HEK293T (cell line): ENCODE measurements at regions not wholly inside any gene's neighbourhood (a gene's known extent, or its start where the extent isn't known, plus 50 kb on each side); places are given as distances from the start of the nearest gene placed in this dataset.

Experiments used
- BHLHE40 ChIP-seq: fragments of 450-650 bp; IDR thresholded peaks from 2 replicates; pipeline ENCODE4 v1.6.1; 2016; ENCODE audit warnings: mild to moderate bottlenecking, moderate library complexity, borderline replicate concordance
- ELF4 ChIP-seq: fragments of 450-650 bp; IDR thresholded peaks from 2 replicates; pipeline ENCODE4 v1.6.1; 2017; ENCODE audit warnings: antibody characterized with exemption
- FOXK2 ChIP-seq: fragments of 450-650 bp; IDR thresholded peaks from 2 replicates; pipeline ENCODE4 v1.6.1; 2016; ENCODE audit warnings: mild to moderate bottlenecking
- FOXM1 ChIP-seq: fragments of 450-650 bp; IDR thresholded peaks from 2 replicates; pipeline ENCODE4 v1.6.1; 2017; ENCODE audit warnings: mild to moderate bottlenecking, borderline replicate concordance
- HDGF ChIP-seq: fragments of 450-650 bp; IDR thresholded peaks from 2 replicates; pipeline ENCODE4 v1.6.1; 2017; ENCODE audit warnings: antibody characterized with exemption, borderline replicate concordance
- L3MBTL2 ChIP-seq: fragments of 450-650 bp; conservative IDR thresholded peaks from 2 replicates; pipeline ENCODE4 v1.6.1; 2016; ENCODE audit warnings: mild to moderate bottlenecking
- LEF1 ChIP-seq: fragments of 450-650 bp; IDR thresholded peaks from 2 replicates; pipeline ENCODE4 v1.6.1; 2017; ENCODE audit warnings: mild to moderate bottlenecking, borderline replicate concordance
- PKNOX1 ChIP-seq: fragments of 450-650 bp; IDR thresholded peaks from 2 replicates; pipeline ENCODE4 v1.6.1; 2016
- SP1 ChIP-seq: fragments of 450-650 bp; IDR thresholded peaks from 2 replicates; pipeline ENCODE4 v1.6.1; 2017
- SUZ12 ChIP-seq: fragments of 450-650 bp; IDR thresholded peaks from 2 replicates; pipeline ENCODE4 v1.6.1; 2016; ENCODE audit warnings: mild to moderate bottlenecking
- TARDBP ChIP-seq: fragments of 450-650 bp; IDR thresholded peaks from 2 replicates; pipeline ENCODE4 v1.6.1; 2016

GRCh38 chr14:96945721-96946120 is 148.5 kb downstream of the VRK1 start:
- TF ChIP-seq FOXM1 (no peak), LEF1 (no peak), FOXK2 (no peak), SUZ12 (no peak), TARDBP (no peak), BHLHE40 (no peak), L3MBTL2 (no peak), SP1 (no peak), PKNOX1 (no peak), HDGF (no peak), ELF4 (no peak)
